Aorta (tissue), 5 donors: ENCODE measurements at regions not wholly inside any gene's neighbourhood (a gene's known extent, or its start where the extent isn't known, plus 50 kb on each side); places are given as distances from the start of the nearest gene placed in this dataset.

Experiments
- ATAC-seq: fragments of 200-7000 bp; cut with Tn5 transposase; one replicate; pipeline ENCODE4 v1.9.1; 2022; ENCODE audit warnings: moderate library complexity; ENCODE audit not compliant: low FRiP score
- DNase-seq, 2 donors: peaks; one replicate each; pipeline ENCODE4 v3.0.0-alpha.2; 2020
- H3K27ac ChIP-seq, 2 donors: one replicate each; pipeline ENCODE4 v1.5.1; 2013; ENCODE audit warnings: low read length in 2 of 2, mild to moderate bottlenecking in 2 of 2, moderate library complexity in 2 of 2, control low read depth in 1 of 2, inconsistent platforms in 1 of 2, low read depth in 1 of 2
- H3K27me3 ChIP-seq, 2 donors: one replicate each; pipeline ENCODE4 v1.6.1; 2013; ENCODE audit warnings: control low read depth in 1 of 2, low read length in 1 of 2, mild to moderate bottlenecking in 1 of 2, moderate library complexity in 1 of 2; ENCODE audit not compliant: insufficient read depth in 2 of 2, control insufficient read depth in 1 of 2
- H3K36me3 ChIP-seq, 2 donors: one replicate each; pipeline ENCODE4 v1.6.1; 2013; ENCODE audit warnings: control low read depth in 1 of 2, low read length in 1 of 2, mild to moderate bottlenecking in 1 of 2; ENCODE audit not compliant: insufficient read depth in 2 of 2, control insufficient read depth in 1 of 2
- H3K4me1 ChIP-seq, 2 donors: one replicate each; pipeline ENCODE4 v1.6.1; 2013; ENCODE audit warnings: low read length in 2 of 2, control low read depth in 1 of 2, mild to moderate bottlenecking in 1 of 2, moderate library complexity in 1 of 2; ENCODE audit not compliant: insufficient read depth in 2 of 2, control insufficient read depth in 1 of 2
- H3K4me3 ChIP-seq, 2 donors: one replicate each; pipeline ENCODE4 v1.5.1; 2013; ENCODE audit warnings: low read length in 2 of 2, control low read depth in 1 of 2, mild to moderate bottlenecking in 1 of 2
- H3K9me3 ChIP-seq: one replicate; pipeline ENCODE4 v1.6.1; 2013; ENCODE audit warnings: mild to moderate bottlenecking, low read length; ENCODE audit not compliant: control insufficient read depth
- WGBS, 2 donors: extraction: QIAGEN DNeasy Blood & Tissue Kit; methylation state at CpG; one replicate each; pipeline ENCODE4 v1.1.7; 2013; 5-methylcytosine and 5-hydroxymethylcytosine counted together
- intact Hi-C, 2 donors: fragments of 100-400 bp; cut with DNase I; formaldehyde crosslinking; loops; one replicate each; pipeline versions ENCODE4 v1.14.2 to v1.15.0; 2022
- donor health status: healthy with polysubstance abuse.
- donor health status: Bipolar disorder and iron deficiency.
- donor health status: DM: no; HTN: no; CAD: no.
- donor health status: DM: no; HTN: no; CAD: no.
- donor health status: DM: yes; HTN: yes; CAD: no.

DNA sequence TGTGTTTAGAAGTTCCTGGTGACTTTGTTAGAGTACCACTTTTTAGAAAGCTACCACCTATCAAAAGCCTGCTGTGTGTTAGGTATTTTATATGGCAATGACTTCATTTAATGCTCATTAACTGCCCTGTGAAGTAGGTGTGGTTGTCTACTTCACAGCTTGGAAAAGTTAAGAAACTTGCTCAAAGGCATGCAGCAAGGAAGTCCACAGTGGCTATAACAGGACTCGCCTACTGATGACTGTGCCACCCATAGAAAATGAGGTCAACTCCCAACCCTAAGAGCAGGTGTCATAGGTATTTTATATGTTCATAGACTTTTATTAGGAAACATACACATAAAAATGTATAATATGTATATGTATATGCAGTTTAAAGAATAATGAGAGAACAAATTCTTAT, 125.2 kb upstream of the PAX6 start:
- no peak for ATAC-seq
- WGBS, 2 donors = 68 to 69% methylated on average over 1 of the region's 1 CpG

GRCh38 chr11:31932879-31933278, 121.8 kb upstream of the PAX6 start:
- no peak for ATAC-seq
- no peak overlapping the region for H3K4me3 ChIP-seq
- DNase-seq = no peak
- no peaks in the 10 kb centered on the region for H3K4me1 ChIP-seq
- 35 to 38% methylated on average over 9 of the region's 9 CpGs for WGBS, 2 donors
- H3K27me3 ChIP-seq = no peaks in the 10 kb centered on the region
- H3K9me3 ChIP-seq = peaks cover 2% of the 10 kb centered on the region
- H3K27ac ChIP-seq = no peak overlapping the region
- intact Hi-C loops = no loop called here
- H3K36me3 ChIP-seq = no peaks in the 10 kb centered on the region

More for the DNA sequence above, 125.2 kb upstream of the PAX6 start:
- intact Hi-C loops = no loop called here
- DNase-seq = no peak
- no peak overlapping the region for H3K4me3 ChIP-seq
- H3K9me3 ChIP-seq = peaks cover 2% of the 10 kb centered on the region
- H3K36me3 ChIP-seq = no peaks in the 10 kb centered on the region
- no peaks in the 10 kb centered on the region for H3K27me3 ChIP-seq
- H3K27ac ChIP-seq = no peak overlapping the region
- H3K4me1 ChIP-seq = no peaks in the 10 kb centered on the region

GRCh38 chr11:31927982-31928381, 116.9 kb upstream of the PAX6 start:
- Histone ChIP-seq H3K27me3 (no peaks in the 10 kb centered on the region), H3K4me3 (no peak overlapping the region), H3K9me3 (peaks cover under 1% of the 10 kb centered on the region), H3K36me3 (no peaks in the 10 kb centered on the region), H3K4me1 (no peaks in the 10 kb centered on the region), H3K27ac (no peak overlapping the region)
- DNase-seq (no peak), ATAC-seq (no peak)
- intact Hi-C loops = no loop called here
- WGBS, 2 donors = 73 to 83% methylated on average over 4 of the region's 4 CpGs

GRCh38 chr11:31926816-31927528, 115.8 kb upstream of the PAX6 start:
- H3K36me3 ChIP-seq = no peaks in the 10 kb centered on the region
- no peak overlapping the region for H3K27ac ChIP-seq
- intact Hi-C loops = no loop called here
- WGBS, 2 donors = 53 to 58% methylated on average over 3 of the region's 3 CpGs
- no peak for ATAC-seq
- no peaks in the 10 kb centered on the region for H3K9me3 ChIP-seq
- no peak overlapping the region for H3K4me3 ChIP-seq
- H3K27me3 ChIP-seq = peaks cover 0 to 3% of the 10 kb centered on the region in 2 donors
- no peak for DNase-seq
- H3K4me1 ChIP-seq = no peaks in the 10 kb centered on the region

DNA sequence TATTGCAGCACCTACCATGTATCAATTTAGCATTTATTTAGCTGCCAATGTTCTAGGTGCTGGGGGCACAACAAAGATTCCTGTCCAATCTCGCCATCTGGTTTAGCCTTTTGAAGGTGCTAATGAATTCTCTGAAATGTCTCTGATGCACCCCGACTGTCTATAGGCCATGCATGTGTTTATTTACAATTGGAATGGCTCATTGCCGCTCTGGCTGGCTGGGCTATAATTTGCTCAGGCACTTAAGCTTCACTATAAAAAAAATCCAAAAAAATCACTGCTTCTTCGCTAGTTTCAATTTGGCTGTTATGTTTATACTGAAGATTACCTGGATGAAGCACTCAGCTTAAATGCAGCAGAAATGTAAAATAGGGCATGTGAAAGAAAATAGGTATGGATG, 115.0 kb upstream of the PAX6 start:
- intact Hi-C loops = no loop called here
- H3K27me3 ChIP-seq = peaks cover 0 to 3% of the 10 kb centered on the region in 2 donors
- no peaks in the 10 kb centered on the region for H3K4me1 ChIP-seq
- no peak for ATAC-seq
- no peaks in the 10 kb centered on the region for H3K36me3 ChIP-seq
- no peak overlapping the region for H3K4me3 ChIP-seq
- 51 to 72% methylated on average over 4 of the region's 4 CpGs for WGBS, 2 donors
- no peaks in the 10 kb centered on the region for H3K9me3 ChIP-seq
- DNase-seq = no peak
- no peak overlapping the region for H3K27ac ChIP-seq

DNA sequence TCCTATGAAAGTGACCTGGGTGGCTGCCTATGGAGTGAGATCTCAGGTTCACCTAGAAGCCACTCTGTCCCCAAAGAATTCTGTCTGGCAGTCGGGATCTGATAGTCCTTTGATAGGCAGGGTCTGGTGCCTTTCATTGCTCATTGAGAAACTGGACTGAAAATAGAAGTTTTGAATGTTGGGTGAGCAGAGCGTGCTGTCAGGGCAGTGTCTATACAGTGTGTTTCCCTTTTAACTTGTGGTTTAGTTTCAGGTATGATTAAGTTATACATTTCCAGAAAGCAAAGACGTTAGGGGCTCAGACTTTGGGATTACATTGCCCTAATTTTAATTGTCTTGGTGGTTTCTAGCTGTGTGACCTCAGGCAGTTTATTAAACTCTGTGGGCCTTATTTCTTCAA, 111.3 kb upstream of the PAX6 start:
- ATAC-seq (no peak), DNase-seq (no peak)
- 62 to 74% methylated on average over 3 of the region's 3 CpGs for WGBS, 2 donors
- no peak overlapping the region for H3K4me3 ChIP-seq
- H3K27me3 ChIP-seq = peaks cover 0 to 3% of the 10 kb centered on the region in 2 donors
- H3K4me1 ChIP-seq = no peaks in the 10 kb centered on the region
- H3K36me3 ChIP-seq = no peaks in the 10 kb centered on the region
- intact Hi-C loops = no loop called here
- peaks cover 1% of the 10 kb centered on the region for H3K9me3 ChIP-seq
- no peak overlapping the region for H3K27ac ChIP-seq

DNA sequence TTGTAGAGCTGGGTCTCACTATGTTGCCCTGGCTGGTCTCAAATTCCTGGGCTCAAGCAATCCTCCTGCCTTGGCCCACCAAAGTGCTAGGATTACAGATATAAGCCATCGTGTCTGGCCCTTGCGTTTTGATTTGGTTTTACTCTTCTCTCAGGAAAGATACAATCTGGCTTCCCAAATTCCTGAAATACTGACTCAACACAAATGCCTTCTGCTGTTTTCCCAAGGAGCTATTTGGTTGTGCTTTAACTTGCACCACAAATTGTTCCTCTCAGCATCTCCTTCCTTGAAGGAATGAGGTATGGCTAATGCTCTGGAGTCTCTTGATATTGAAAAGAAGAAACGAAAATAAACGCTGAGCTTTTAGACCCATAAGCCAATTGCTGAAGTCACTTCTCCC, 110.0 kb upstream of the PAX6 start:
- ATAC-seq (no peak), DNase-seq (no peak)
- Histone ChIP-seq H3K9me3 (peaks cover 1% of the 10 kb centered on the region), H3K36me3 (no peaks in the 10 kb centered on the region), H3K27me3 (peaks cover 0 to 3% of the 10 kb centered on the region in 2 donors), H3K27ac (no peak overlapping the region), H3K4me1 (no peaks in the 10 kb centered on the region), H3K4me3 (no peak overlapping the region)
- 23 to 25% methylated on average over 4 of the region's 4 CpGs for WGBS, 2 donors
- intact Hi-C loops = no loop called here

- intact Hi-C loops = no loop called here
- DNase-seq (no peak), ATAC-seq (no peak)
- Histone ChIP-seq H3K36me3 (no peaks in the 10 kb centered on the region), H3K4me3 (no peak overlapping the region), H3K9me3 (peaks cover 1% of the 10 kb centered on the region), H3K4me1 (no peaks in the 10 kb centered on the region), H3K27me3 (peaks cover 0 to 3% of the 10 kb centered on the region in 2 donors), H3K27ac (no peak overlapping the region)
- 74 to 76% methylated on average over 5 of the region's 5 CpGs for WGBS, 2 donors
Observed at GRCh38 chr11:31919175-31919574, 108.1 kb upstream of the PAX6 start.

GRCh38 chr11:31915867-31916266, 104.7 kb upstream of the PAX6 start:
- Histone ChIP-seq H3K36me3 (no peaks in the 10 kb centered on the region), H3K27me3 (no peaks in the 10 kb centered on the region), H3K9me3 (peaks cover 1% of the 10 kb centered on the region), H3K4me3 (no peak overlapping the region), H3K4me1 (no peaks in the 10 kb centered on the region), H3K27ac (no peak overlapping the region)
- DNase-seq (no peak), ATAC-seq (no peak)
- intact Hi-C loops = no loop called here
- 82% methylated on average over 1 of the region's 1 CpG for WGBS, 2 donors
